ENCODE measurements at regions not wholly inside any gene's neighbourhood (a gene's known extent, or its start where the extent isn't known, plus 50 kb on each side); places are given as distances from the start of the nearest gene placed in this dataset.

DNA sequence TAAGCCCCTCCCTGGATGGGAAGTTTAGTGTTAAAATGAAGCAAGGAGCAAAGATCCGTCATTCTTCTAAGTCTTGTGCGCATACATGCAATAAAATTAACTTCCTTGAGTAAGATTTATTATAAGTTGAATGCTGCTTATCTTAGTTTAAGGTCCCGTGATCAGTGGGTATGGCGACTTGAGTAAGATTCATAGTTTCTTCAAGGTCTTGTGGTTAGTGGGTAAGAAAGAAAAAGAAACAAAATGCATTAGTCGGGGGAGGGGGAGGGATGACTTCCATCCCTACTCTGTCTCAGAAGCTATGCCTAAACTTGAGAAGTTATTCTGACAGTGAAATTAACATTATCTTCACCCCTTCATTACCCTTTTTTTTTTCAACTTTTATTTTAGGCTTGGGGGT lies 127.3 kb upstream of the MAGEB16 start:
- TF ChIP-seq, protein P1, sequence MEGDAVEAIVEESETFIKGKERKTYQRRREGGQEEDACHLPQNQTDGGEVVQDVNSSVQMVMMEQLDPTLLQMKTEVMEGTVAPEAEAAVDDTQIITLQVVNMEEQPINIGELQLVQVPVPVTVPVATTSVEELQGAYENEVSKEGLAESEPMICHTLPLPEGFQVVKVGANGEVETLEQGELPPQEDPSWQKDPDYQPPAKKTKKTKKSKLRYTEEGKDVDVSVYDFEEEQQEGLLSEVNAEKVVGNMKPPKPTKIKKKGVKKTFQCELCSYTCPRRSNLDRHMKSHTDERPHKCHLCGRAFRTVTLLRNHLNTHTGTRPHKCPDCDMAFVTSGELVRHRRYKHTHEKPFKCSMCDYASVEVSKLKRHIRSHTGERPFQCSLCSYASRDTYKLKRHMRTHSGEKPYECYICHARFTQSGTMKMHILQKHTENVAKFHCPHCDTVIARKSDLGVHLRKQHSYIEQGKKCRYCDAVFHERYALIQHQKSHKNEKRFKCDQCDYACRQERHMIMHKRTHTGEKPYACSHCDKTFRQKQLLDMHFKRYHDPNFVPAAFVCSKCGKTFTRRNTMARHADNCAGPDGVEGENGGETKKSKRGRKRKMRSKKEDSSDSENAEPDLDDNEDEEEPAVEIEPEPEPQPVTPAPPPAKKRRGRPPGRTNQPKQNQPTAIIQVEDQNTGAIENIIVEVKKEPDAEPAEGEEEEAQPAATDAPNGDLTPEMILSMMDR (IDR thresholded peaks at IDR 0.05): no peak
- TF ChIP-seq POLR2AphosphoS5 (IDR thresholded peaks at IDR 0.05): no peak
